Type B pancreatic cell (in vitro differentiated cells): ENCODE measurements at regions not wholly inside any gene's neighbourhood (a gene's known extent, or its start where the extent isn't known, plus 50 kb on each side); places are given as distances from the start of the nearest gene placed in this dataset.

ENCODE experiments used
- DNase-seq: peaks from one replicate; pipeline ENCODE4 v3.0.0; 2021; ENCODE audit warnings: mixed read lengths; ENCODE audit not compliant: unreplicated experiment; ENCODE audit errors: extremely low spot score
- H3K27ac Mint-ChIP-seq: 2 replicates; pipeline ENCODE4 v1.8.0; 2021; ENCODE audit warnings: mild to moderate bottlenecking, mixed read lengths
- H3K27me3 Mint-ChIP-seq: 2 replicates; pipeline ENCODE4 v1.8.0; 2021; ENCODE audit warnings: mixed read lengths
- H3K36me3 Mint-ChIP-seq: 2 replicates; pipeline ENCODE4 v1.8.0; 2021; ENCODE audit warnings: mixed read lengths
- H3K4me1 Mint-ChIP-seq: one replicate; pipeline ENCODE4 v1.8.0; 2021; ENCODE audit warnings: mixed read lengths; ENCODE audit not compliant: unreplicated experiment
- H3K4me3 Mint-ChIP-seq: 2 replicates; pipeline ENCODE4 v1.8.0; 2021; ENCODE audit warnings: mild to moderate bottlenecking, mixed read lengths
- H3K9me3 Mint-ChIP-seq: 2 replicates; pipeline ENCODE4 v1.8.0; 2021; ENCODE audit warnings: mixed read lengths
- TF ChIP-seq, protein P1 (sequence below): fragments of 200-600 bp; sonication (generic); conservative IDR thresholded peaks from 2 replicates; pipeline ENCODE4 v1.5.0; 2021; ENCODE audit warnings: antibody characterized with exemption, mild to moderate bottlenecking

DNA sequence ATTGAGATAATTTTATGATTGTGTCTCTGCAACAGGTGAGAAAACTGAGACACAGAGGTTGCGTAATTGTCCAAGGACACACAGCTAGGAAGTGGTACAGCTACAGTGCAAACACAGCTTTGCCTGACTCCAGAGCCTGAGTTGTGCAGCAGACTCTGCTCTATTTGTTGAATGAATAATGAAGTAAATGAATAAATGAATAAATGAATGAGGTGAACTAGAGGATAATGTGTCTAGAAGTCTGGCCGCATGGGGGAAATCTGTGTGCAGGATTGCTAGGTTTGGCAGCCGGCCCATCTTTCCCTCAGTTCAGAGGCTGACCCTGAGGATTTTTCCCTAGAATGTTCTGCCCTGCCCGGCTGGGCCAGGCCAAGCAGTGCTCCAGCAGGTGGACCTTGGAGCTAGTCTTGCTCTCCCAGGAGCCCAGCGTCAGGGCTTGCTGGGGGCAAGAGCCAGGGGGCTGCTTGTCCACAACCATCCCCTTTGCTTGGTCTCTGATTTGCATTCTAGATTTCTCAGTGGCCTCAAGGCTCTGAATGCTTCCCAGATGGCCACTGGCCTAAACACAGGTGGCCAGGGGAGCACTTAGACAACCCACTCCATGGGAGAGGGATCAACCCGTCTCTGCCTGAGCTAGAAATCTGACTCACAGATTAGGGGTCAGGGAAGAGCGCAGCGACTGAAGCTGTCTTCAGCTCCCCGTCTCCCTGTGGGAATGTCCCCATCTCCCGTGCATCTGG lies 225.2 kb downstream of the C12orf75 start:
- Mint-ChIP-seq H3K9me3 (peaks cover 6% of the 10 kb centered on the region), H3K4me3 (no peak overlapping the region), H3K36me3 (no peaks in the 10 kb centered on the region), H3K4me1 (peaks cover 19% of the 10 kb centered on the region), H3K27me3 (peaks cover 14% of the 10 kb centered on the region), H3K27ac (no peak overlapping the region)
- TF ChIP-seq, protein P1, sequence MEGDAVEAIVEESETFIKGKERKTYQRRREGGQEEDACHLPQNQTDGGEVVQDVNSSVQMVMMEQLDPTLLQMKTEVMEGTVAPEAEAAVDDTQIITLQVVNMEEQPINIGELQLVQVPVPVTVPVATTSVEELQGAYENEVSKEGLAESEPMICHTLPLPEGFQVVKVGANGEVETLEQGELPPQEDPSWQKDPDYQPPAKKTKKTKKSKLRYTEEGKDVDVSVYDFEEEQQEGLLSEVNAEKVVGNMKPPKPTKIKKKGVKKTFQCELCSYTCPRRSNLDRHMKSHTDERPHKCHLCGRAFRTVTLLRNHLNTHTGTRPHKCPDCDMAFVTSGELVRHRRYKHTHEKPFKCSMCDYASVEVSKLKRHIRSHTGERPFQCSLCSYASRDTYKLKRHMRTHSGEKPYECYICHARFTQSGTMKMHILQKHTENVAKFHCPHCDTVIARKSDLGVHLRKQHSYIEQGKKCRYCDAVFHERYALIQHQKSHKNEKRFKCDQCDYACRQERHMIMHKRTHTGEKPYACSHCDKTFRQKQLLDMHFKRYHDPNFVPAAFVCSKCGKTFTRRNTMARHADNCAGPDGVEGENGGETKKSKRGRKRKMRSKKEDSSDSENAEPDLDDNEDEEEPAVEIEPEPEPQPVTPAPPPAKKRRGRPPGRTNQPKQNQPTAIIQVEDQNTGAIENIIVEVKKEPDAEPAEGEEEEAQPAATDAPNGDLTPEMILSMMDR = no peak
- no peak for DNase-seq

DNA sequence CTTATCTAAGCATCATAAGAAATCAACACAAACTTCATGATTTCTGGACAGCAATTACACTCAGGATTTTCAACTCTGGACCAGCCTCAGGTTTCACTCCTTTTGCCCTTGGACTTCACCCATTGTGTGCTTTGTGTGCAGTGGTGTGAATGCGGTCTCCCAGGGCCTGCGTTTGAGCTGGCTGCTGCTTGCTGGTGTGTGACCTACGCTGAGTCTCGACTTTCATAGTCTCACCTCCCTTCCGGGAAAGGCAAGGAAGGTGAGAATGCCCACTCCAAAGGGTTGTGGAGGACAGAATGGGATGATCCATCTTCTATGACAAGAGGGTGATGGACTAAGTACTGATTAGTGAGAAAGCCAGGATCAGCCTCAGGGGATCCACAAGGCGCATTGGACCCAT lies 228.8 kb downstream of the C12orf75 start:
- TF ChIP-seq, protein P1 = no peak
- no peak overlapping the region for H3K27ac Mint-ChIP-seq
- peaks cover 23% of the 10 kb centered on the region for H3K4me1 Mint-ChIP-seq
- no peak for DNase-seq
- H3K4me3 Mint-ChIP-seq = no peak overlapping the region
- peaks cover 6% of the 10 kb centered on the region for H3K9me3 Mint-ChIP-seq
- H3K36me3 Mint-ChIP-seq = no peaks in the 10 kb centered on the region
- peaks cover 9% of the 10 kb centered on the region for H3K27me3 Mint-ChIP-seq

DNA sequence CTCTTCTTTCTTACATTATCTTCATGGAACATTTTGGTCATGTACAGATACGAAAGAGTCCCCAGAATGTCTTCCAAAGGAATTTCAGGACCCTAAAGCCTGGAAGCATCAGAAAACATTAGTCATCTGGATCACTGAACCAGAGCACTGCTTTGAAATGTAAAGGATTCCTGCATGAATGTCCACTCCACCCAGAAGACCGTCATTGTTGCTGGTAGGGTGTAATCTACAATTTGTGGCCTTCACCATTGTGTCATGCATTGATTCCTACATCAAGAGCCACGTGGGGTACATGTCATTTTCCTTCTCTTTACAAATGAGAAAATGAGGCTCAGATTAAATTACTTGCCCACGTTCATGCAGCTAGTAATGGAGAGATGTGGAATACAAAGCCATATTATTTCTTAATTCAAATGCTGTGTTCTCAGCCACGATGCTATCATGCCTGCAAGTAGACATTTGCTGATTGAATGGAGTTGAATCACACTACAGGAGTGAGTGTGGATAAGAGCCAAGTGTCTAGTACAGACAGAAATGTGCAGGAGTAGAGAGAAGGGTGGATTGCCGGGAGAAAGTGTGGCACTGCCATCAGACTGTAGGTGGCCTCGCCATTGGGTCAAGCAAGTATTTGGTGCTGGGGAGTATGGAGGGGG lies 231.2 kb downstream of the C12orf75 start:
- DNase-seq = no peak
- H3K27me3 Mint-ChIP-seq = peaks cover 13% of the 10 kb centered on the region
- peaks cover 6% of the 10 kb centered on the region for H3K9me3 Mint-ChIP-seq
- TF ChIP-seq, protein P1 = no peak
- H3K27ac Mint-ChIP-seq = no peak overlapping the region
- H3K4me1 Mint-ChIP-seq = peaks cover 16% of the 10 kb centered on the region
- peak overlapping the region; percentile 11 for H3K4me3 Mint-ChIP-seq
- no peaks in the 10 kb centered on the region for H3K36me3 Mint-ChIP-seq

DNA sequence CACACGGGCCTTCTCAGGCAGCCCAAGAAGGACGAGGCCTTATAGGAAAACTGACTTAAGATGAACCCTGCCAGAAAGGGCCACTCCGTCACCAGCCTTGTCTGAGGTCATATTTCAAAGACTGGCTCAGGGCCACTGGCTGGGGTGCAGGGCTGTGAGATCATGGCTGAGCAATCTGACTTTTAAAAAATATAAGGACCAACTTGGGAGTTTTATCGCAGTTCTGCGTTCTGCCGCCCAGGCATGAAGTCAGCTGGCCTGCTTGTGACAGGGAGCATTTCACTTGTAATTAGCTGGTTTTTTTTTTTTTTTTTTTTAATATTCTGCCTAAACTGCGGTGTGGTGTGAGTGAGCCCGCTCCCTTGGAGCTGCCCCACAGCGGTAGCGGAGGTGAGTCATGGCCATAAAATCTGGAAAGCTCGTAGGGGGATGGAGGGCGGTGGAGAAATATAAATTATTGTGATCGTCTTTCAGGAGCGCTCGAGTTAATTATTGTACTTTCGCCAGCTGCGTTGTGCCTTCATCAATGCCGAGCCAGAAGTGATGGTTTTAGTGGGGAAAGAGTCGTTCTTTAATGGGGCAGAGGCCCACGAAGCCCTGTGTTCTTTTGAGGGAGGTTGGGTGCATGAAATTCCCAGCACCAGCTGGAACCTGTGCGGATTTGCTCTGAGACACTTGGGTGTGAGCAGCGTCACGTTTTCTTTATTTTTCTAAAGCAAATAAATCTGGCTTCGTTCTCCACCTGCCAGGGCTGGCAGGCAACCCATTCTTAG lies 231.9 kb downstream of the C12orf75 start:
- peak overlapping the region; percentile 73 for H3K4me3 Mint-ChIP-seq
- TF ChIP-seq, protein P1 = peak; percentile 21
- no peak overlapping the region for H3K27ac Mint-ChIP-seq
- peaks cover 6% of the 10 kb centered on the region for H3K9me3 Mint-ChIP-seq
- no peak for DNase-seq
- H3K4me1 Mint-ChIP-seq = peaks cover 11% of the 10 kb centered on the region
- H3K27me3 Mint-ChIP-seq = peaks cover 13% of the 10 kb centered on the region
- H3K36me3 Mint-ChIP-seq = no peaks in the 10 kb centered on the region

DNA sequence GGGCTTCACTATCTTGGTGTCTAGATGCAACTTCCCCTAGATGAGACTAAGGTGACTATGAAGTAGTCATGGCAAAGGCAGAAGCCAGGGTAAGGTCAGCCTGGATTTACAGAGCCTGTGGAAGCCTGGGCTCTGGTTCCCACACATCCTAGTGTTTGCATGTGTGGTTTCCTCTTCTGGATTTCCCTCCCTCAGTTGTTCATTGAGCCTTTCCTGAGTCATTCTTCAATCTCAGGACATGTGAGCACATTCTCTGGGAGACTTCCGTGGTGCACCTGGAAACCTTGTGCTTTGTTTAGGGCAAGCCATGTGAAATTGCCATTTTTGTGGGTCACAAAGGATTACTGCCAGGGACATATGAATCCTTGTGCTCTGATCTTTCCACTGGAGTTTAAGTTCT lies 236.6 kb downstream of the C12orf75 start:
- H3K36me3 Mint-ChIP-seq = no peaks in the 10 kb centered on the region
- H3K9me3 Mint-ChIP-seq = no peaks in the 10 kb centered on the region
- TF ChIP-seq, protein P1 = no peak
- peaks cover 7% of the 10 kb centered on the region for H3K4me1 Mint-ChIP-seq
- H3K4me3 Mint-ChIP-seq = no peak overlapping the region
- DNase-seq = no peak
- peaks cover 4% of the 10 kb centered on the region for H3K27me3 Mint-ChIP-seq
- no peak overlapping the region for H3K27ac Mint-ChIP-seq
